ENCODE measurements at regions not wholly inside any gene's neighbourhood (a gene's known extent, or its start where the extent isn't known, plus 50 kb on each side); places are given as distances from the start of the nearest gene placed in this dataset.

DNA sequence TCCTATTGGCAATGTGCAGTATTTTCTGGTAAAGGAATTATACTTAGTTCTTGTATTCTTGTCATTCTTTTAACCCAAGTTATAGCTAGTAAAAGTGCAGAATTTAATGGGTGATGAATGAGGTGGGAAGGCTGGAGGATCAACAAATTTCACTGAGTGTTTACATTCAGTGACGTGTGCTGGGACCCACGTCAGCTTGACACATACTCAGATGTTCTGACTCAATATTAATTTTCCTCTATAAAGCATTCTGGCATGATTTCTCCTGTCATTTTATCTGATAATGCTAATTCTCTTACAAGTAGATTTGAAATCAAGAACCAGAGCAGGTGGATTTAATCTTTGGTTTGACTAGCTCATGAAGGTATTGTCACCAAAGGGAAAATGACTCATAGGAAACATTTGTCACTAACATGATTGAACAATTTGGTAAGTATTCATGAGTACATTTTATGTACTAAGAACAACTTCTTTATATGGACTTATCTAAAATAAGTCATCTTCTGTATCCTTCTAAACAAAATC lies 71.0 kb upstream of the SYNPR start:
- DNase-seq, result no peak
- Histone ChIP-seq H3K27me3 (no peaks in the 10 kb centered on the region), H3K4me1 (no peaks in the 10 kb centered on the region), H3K9me3 (no peaks in the 10 kb centered on the region), H3K4me3 (no peak overlapping the region), H3K27ac (no peak overlapping the region), H3K36me3 (no peaks in the 10 kb centered on the region)
- ATAC-seq, result no peak
- TF ChIP-seq, protein P1, sequence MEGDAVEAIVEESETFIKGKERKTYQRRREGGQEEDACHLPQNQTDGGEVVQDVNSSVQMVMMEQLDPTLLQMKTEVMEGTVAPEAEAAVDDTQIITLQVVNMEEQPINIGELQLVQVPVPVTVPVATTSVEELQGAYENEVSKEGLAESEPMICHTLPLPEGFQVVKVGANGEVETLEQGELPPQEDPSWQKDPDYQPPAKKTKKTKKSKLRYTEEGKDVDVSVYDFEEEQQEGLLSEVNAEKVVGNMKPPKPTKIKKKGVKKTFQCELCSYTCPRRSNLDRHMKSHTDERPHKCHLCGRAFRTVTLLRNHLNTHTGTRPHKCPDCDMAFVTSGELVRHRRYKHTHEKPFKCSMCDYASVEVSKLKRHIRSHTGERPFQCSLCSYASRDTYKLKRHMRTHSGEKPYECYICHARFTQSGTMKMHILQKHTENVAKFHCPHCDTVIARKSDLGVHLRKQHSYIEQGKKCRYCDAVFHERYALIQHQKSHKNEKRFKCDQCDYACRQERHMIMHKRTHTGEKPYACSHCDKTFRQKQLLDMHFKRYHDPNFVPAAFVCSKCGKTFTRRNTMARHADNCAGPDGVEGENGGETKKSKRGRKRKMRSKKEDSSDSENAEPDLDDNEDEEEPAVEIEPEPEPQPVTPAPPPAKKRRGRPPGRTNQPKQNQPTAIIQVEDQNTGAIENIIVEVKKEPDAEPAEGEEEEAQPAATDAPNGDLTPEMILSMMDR (IDR thresholded peaks at IDR 0.05), result no peak
- intact Hi-C loops (cut with DNase I), result no loop called here

DNA sequence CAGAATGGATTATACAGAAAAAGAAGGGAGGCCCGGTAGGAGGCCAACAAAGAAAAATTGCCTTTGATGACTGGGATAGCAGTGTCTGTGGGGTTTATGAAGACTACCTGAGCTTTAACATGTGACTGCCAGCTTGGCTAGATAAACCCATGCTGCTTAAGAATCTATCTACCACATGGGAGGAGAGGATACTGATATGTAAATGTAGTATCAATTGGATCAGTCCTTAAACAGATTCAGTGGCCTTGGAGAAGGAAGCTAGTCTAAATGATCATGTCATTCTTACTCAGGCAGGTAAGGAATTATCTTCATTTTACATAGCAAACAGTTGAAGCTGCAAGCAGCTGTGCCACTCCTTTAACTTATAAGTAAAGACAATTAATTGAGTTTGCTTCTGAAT lies 50.0 kb upstream of the SYNPR start:
- TF ChIP-seq, protein P1 (IDR thresholded peaks at IDR 0.05), result no peak
- H3K27me3 ChIP-seq, result no peaks in the 10 kb centered on the region
- no peaks in the 10 kb centered on the region for H3K9me3 ChIP-seq
- H3K36me3 ChIP-seq, result no peaks in the 10 kb centered on the region
- H3K4me3 ChIP-seq, result no peak overlapping the region
- H3K27ac ChIP-seq, result no peak overlapping the region
- DNase-seq, result no peak
- ATAC-seq, result no peak
- no peaks in the 10 kb centered on the region for H3K4me1 ChIP-seq
- intact Hi-C loops (cut with DNase I), result no loop called here
